Kidney epithelial cell (primary cell): ENCODE measurements at regions not wholly inside any gene's neighbourhood (a gene's known extent, or its start where the extent isn't known, plus 50 kb on each side); places are given as distances from the start of the nearest gene placed in this dataset.
"Not testable (repeated sequence)": the region's sequence is repeated elsewhere in the genome, so short reads cannot be mapped to it uniquely, and the experiment has no call there.

ENCODE experiments used
- DNase-seq: peaks from one replicate; pipeline ENCODE4 v3.0.0-alpha.2; 2010; ENCODE audit warnings: low read depth
- H3K27me3 ChIP-seq: 2 replicates; pipeline ENCODE4 v1.6.0; 2011; ENCODE audit warnings: low read length; ENCODE audit not compliant: control insufficient read depth, insufficient read depth
- H3K36me3 ChIP-seq: 2 replicates; pipeline ENCODE4 v1.5.1; 2011; ENCODE audit warnings: low read length; ENCODE audit not compliant: control insufficient read depth, insufficient read depth
- H3K4me3 ChIP-seq: 2 replicates; pipeline ENCODE4 v1.5.1; 2011; ENCODE audit warnings: low read depth, mild to moderate bottlenecking, control low read depth, low read length
- TF ChIP-seq, protein P1 (sequence below): IDR thresholded peaks from 2 replicates; pipeline ENCODE4 v1.5.1; 2011; ENCODE audit warnings: mild to moderate bottlenecking, moderate library complexity, low read length, control low read depth, inconsistent platforms; ENCODE audit not compliant: insufficient read depth, poor library complexity, severe bottlenecking

DNA sequence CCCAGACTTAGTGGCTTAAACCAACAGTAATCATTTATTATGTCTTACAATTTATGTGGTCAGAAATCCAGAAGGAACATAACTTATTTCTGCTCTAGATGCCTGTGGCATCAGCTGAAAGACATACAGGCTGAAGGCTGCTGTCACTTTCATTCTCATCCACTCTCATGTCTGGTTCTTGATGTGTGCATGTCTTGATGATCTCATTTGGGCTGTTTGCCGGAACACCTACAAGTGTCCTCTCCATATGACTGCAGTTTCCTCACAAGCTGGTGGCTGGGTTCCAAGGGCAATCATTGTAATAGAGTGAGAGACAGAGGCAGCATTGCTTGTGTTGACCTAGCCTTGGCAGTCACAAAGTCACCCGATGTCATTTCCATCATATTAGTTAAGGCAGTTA is 1375.9 kb upstream of the RAG2 start:
- H3K36me3 ChIP-seq = no peaks in the 10 kb centered on the region
- H3K4me3 ChIP-seq = no peak overlapping the region
- TF ChIP-seq, protein P1, sequence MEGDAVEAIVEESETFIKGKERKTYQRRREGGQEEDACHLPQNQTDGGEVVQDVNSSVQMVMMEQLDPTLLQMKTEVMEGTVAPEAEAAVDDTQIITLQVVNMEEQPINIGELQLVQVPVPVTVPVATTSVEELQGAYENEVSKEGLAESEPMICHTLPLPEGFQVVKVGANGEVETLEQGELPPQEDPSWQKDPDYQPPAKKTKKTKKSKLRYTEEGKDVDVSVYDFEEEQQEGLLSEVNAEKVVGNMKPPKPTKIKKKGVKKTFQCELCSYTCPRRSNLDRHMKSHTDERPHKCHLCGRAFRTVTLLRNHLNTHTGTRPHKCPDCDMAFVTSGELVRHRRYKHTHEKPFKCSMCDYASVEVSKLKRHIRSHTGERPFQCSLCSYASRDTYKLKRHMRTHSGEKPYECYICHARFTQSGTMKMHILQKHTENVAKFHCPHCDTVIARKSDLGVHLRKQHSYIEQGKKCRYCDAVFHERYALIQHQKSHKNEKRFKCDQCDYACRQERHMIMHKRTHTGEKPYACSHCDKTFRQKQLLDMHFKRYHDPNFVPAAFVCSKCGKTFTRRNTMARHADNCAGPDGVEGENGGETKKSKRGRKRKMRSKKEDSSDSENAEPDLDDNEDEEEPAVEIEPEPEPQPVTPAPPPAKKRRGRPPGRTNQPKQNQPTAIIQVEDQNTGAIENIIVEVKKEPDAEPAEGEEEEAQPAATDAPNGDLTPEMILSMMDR = no peak
- no peak for DNase-seq
- H3K27me3 ChIP-seq = no peaks in the 10 kb centered on the region

DNA sequence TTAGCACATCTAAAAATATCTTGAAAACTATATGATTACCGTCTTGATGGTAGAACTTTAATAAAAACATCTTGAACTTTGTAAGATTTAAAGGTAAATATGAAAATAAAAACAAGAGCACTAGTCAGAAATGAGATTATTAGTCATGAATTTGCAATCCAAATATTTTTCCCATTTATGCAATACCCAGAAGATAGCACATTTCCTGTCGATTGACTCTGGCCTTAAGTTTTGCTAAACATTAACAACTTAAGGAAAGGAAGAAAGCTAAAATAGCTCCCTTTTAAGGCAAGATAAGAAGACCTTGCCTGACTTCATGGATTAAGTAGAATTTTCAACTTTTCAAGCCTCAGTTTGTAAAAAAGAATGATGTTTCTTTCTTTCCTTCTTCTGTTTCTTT is 1374.7 kb upstream of the RAG2 start:
- DNase-seq = no peak
- no peaks in the 10 kb centered on the region for H3K36me3 ChIP-seq
- H3K4me3 ChIP-seq = no peak overlapping the region
- TF ChIP-seq, protein P1 = no peak
- no peaks in the 10 kb centered on the region for H3K27me3 ChIP-seq

DNA sequence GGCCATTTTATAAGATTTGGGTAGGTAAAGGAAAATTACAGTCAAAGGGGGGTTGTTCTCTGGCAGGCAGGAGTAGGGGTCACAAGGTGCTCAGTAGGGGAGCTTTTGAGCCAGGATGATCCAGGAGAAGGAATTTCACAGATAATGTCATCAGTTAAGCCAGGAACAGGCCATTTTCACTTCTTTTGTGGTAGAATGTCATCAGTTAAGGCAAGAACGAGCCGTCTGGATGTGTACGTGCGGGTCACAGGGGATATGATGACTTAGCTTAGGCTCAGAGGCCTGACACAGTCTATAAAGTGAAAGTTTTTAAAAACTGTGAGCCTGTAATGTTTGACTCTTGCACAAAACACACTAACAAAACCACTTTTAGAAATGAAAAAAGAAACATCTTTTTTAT is 1371.3 kb upstream of the RAG2 start:
- H3K36me3 ChIP-seq, DNase-seq, H3K27me3 ChIP-seq, H3K4me3 ChIP-seq: not testable (repeated sequence)

DNA sequence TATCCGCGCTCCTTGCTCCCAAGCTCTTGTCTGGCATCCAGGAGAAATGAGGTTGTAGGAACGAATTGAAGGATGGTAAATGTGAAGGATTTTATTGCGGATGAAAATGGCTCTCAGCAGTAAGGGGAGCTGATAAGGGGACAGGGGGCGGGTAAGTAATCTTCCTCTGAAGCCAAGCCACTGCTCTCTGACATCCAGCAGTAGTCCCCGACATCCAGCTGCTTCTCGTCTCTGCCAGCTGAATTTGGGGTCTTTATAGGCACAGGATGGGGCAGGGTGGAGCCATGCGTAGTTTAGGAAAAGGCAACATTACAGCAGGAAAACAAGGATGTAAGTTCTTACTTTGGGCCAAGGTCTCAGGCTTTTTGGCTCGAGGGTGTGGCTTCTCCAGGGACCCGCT is 1370.1 kb upstream of the RAG2 start:
- no peaks in the 10 kb centered on the region for H3K36me3 ChIP-seq
- DNase-seq = no peak
- TF ChIP-seq, protein P1 = no peak

DNA sequence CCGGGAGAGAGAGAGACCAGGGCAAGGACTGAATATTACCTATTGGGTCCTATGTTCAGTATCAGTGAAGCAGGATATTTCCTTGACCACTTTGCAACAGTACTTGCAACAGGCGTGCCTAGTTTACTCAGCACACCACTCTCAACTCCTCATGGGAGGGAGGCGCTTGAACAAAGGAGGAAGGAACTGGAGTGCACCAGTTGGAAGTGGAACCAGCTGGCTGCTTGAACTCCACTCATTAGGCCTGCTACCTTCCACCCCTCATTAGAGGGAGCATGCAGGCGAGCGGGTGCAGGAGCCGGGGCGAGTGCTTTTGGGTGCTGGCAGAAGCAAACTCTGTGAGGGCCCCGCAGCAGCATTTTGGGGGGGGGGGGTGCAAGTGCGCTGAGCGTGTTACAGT is 1369.6 kb upstream of the RAG2 start:
- TF ChIP-seq, protein P1 = no peak
- DNase-seq = no peak
- Histone ChIP-seq H3K4me3 (no peak overlapping the region), H3K27me3 (no peaks in the 10 kb centered on the region), H3K36me3 (no peaks in the 10 kb centered on the region)

More for the DNA sequence above, 1370.1 kb upstream of the RAG2 start:
- Histone ChIP-seq H3K27me3 (no peaks in the 10 kb centered on the region), H3K4me3 (no peak overlapping the region)

DNA sequence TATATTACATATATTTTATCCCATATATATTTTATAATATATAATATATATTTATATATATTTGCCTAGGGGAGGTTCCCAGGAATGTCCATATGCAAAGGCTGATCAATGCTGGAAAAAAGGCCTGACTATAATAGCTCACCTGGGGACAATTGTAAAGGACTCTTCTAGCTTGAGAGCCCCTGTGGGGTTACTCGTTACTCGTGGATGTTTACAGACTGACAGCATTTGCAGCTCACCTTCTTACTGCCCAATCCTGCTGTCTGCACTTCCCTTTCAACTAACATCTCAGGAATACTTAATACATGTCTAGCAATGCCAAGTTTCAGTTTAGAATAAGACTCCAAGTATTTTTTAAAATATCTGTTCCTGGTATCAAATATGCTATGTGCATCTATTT is 1365.4 kb upstream of the RAG2 start:
- no peaks in the 10 kb centered on the region for H3K36me3 ChIP-seq
- TF ChIP-seq, protein P1 = no peak
- H3K27me3 ChIP-seq = no peaks in the 10 kb centered on the region
- DNase-seq = no peak
- H3K4me3 ChIP-seq = no peak overlapping the region
